IMR-90 (cell line): ENCODE measurements at regions not wholly inside any gene's neighbourhood (a gene's known extent, or its start where the extent isn't known, plus 50 kb on each side); places are given as distances from the start of the nearest gene placed in this dataset.

Experiments used
- ATAC-seq: fragments of 200-7000 bp; cut with Tn5 transposase; 2 replicates; pipeline ENCODE4 v1.9.1; 2020; ENCODE audit warnings: low read depth, mild to moderate bottlenecking, moderate library complexity
- BruUV-seq: library from RNA; stranded (reverse); fragments of 400-500 nt; replicated peaks from 2 replicates; lab custom pipeline; 2021; lab: Mats Ljungman, UMichigan
- CTCF ChIA-PET: fragments of 300-600 bp; formaldehyde crosslinking; extraction: SDS; loops from one replicate; lab custom pipeline; 2021; ENCODE audit warnings: antibody characterized with exemption; lab: Yijun Ruan, JAX
- POLR2A ChIA-PET: fragments of 300-600 bp; sonication (Branson Sonifier 250); formaldehyde crosslinking; loops from one replicate; lab custom pipeline; 2022; ENCODE audit warnings: antibody characterized with exemption; ENCODE audit not compliant: unreplicated experiment; lab: Charles Lee
- DNase-seq: peaks from one replicate; pipeline ENCODE4 v3.0.0; 2013
- H2AFZ ChIP-seq: replicated peaks from 2 replicates; pipeline ENCODE3; 2013; ENCODE audit warnings: low read length, mild to moderate bottlenecking; ENCODE audit not compliant: poor library complexity
- H2AK5ac ChIP-seq: 2 replicates; pipeline ENCODE4 v1.6.1; 2013; ENCODE audit warnings: low read depth, low read length, inconsistent platforms
- H2AK9ac ChIP-seq: replicated peaks from 2 replicates; pipeline ENCODE3; 2013; ENCODE audit warnings: mild to moderate bottlenecking, low read depth, low read length, moderate library complexity; ENCODE audit not compliant: poor library complexity
- H2BK120ac ChIP-seq: 2 replicates; pipeline ENCODE4 v1.6.1; 2013; ENCODE audit warnings: low read depth, low read length, inconsistent platforms
- H2BK15ac ChIP-seq: 3 replicates; pipeline ENCODE4 v1.6.1; 2013; ENCODE audit warnings: low read depth, low read length, inconsistent platforms
- H2BK20ac ChIP-seq: 2 replicates; pipeline ENCODE4 v1.6.1; 2013; ENCODE audit warnings: low read depth, mild to moderate bottlenecking, inconsistent platforms, low read length, moderate library complexity
- H2BK5ac ChIP-seq: 2 replicates; pipeline ENCODE4 v1.6.1; 2013; ENCODE audit warnings: mild to moderate bottlenecking, low read depth, low read length, inconsistent platforms; ENCODE audit not compliant: poor library complexity, severe bottlenecking
- H3K14ac ChIP-seq: replicated peaks from 2 replicates; pipeline ENCODE4 v1.6.1; 2013; ENCODE audit warnings: low read depth, low read length, inconsistent platforms
- H3K18ac ChIP-seq: 2 replicates; pipeline ENCODE4 v1.6.1; 2013; ENCODE audit warnings: low read depth, low read length, control low read depth
- H3K23ac ChIP-seq: 2 replicates; pipeline ENCODE4 v1.6.1; 2013; ENCODE audit warnings: low read depth, low read length, inconsistent platforms
- H3K27ac ChIP-seq: 2 replicates; pipeline ENCODE4 v1.5.1; 2013; ENCODE audit warnings: mild to moderate bottlenecking, control low read depth, low read length; ENCODE audit not compliant: insufficient read depth
- H3K27me3 ChIP-seq: 2 replicates; pipeline ENCODE4 v1.6.1; 2013; ENCODE audit warnings: low read length; ENCODE audit not compliant: control insufficient read depth, insufficient read depth
- H3K36me3 ChIP-seq: 2 replicates; pipeline ENCODE4 v1.6.1; 2013; ENCODE audit warnings: low read length, mixed read lengths; ENCODE audit not compliant: control insufficient read depth, insufficient read depth
- H3K4ac ChIP-seq: 2 replicates; pipeline ENCODE4 v1.6.1; 2013; ENCODE audit warnings: low read depth, low read length, inconsistent platforms
- H3K4me1 ChIP-seq: 2 replicates; pipeline ENCODE4 v1.6.1; 2013; ENCODE audit warnings: low read length, mixed read lengths; ENCODE audit not compliant: control insufficient read depth, insufficient read depth
- H3K4me2 ChIP-seq: 2 replicates; pipeline ENCODE4 v1.6.1; 2013; ENCODE audit warnings: low read depth, mild to moderate bottlenecking, control low read depth, low read length, moderate library complexity
- H3K4me3 ChIP-seq: 2 replicates; pipeline ENCODE4 v1.5.1; 2013; ENCODE audit warnings: low read depth, mild to moderate bottlenecking, control low read depth, low read length, moderate library complexity; ENCODE audit not compliant: insufficient read depth
- H3K56ac ChIP-seq: 2 replicates; pipeline ENCODE4 v1.6.1; 2013; ENCODE audit warnings: low read length, inconsistent platforms; ENCODE audit not compliant: insufficient read depth; ENCODE audit errors: extremely low read depth
- H3K79me1 ChIP-seq, 2 experiments: 2 replicates each; pipeline ENCODE4 v1.6.1; 2013; ENCODE audit warnings: low read length in 2 of 2, inconsistent platforms in 1 of 2, low read depth in 1 of 2
- H3K9ac ChIP-seq: 2 replicates; pipeline ENCODE4 v1.6.1; 2013; ENCODE audit warnings: low read depth, low read length, control low read depth
- H3K9me1 ChIP-seq: 2 replicates; pipeline ENCODE4 v1.6.1; 2013; ENCODE audit warnings: low read length, inconsistent platforms; ENCODE audit not compliant: insufficient read depth
- H3K9me3 ChIP-seq: 2 replicates; pipeline ENCODE4 v1.6.1; 2013; ENCODE audit warnings: low read length; ENCODE audit not compliant: control insufficient read depth, insufficient read depth
- H4K20me1 ChIP-seq: 2 replicates; pipeline ENCODE4 v1.6.1; 2013; ENCODE audit warnings: low read length, inconsistent platforms; ENCODE audit not compliant: insufficient read depth
- H4K5ac ChIP-seq: 2 replicates; pipeline ENCODE4 v1.6.1; 2013; ENCODE audit warnings: mild to moderate bottlenecking, low read depth, low read length, control low read depth
- H4K8ac ChIP-seq, 2 experiments: 2 replicates each; pipeline ENCODE4 v1.6.1; 2013; ENCODE audit warnings: low read depth in 2 of 2, low read length in 2 of 2, control low read depth in 1 of 2, inconsistent platforms in 1 of 2
- H4K91ac ChIP-seq: 2 replicates; pipeline ENCODE4 v1.6.1; 2013; ENCODE audit warnings: low read depth, low read length, inconsistent platforms; ENCODE audit not compliant: insufficient read depth
- BHLHE40 ChIP-seq: fragments of 150-350 bp; IDR thresholded peaks from 2 replicates; pipeline ENCODE4 v1.6.1; 2016; ENCODE audit warnings: mild to moderate bottlenecking, low read depth, low read length
- CEBPB ChIP-seq: IDR thresholded peaks from 2 replicates; pipeline ENCODE4 v1.6.1; 2012; ENCODE audit warnings: low read depth, low read length, improper control_type of control experiment
- CHD1 ChIP-seq: IDR thresholded peaks from 2 replicates; pipeline ENCODE4 v1.6.1; 2012; ENCODE audit warnings: low read depth, low read length, improper control_type of control experiment
- FOS ChIP-seq: fragments of 150-350 bp; IDR thresholded peaks from 2 replicates; pipeline ENCODE4 v1.6.1; 2016; ENCODE audit warnings: low read depth, low read length
- MAFK ChIP-seq: IDR thresholded peaks from 2 replicates; pipeline ENCODE4 v1.6.1; 2012; ENCODE audit warnings: low read depth, low read length, improper control_type of control experiment
- MAZ ChIP-seq: IDR thresholded peaks from 2 replicates; pipeline ENCODE4 v1.6.1; 2012; ENCODE audit warnings: low read depth, mild to moderate bottlenecking, low read length, improper control_type of control experiment, moderate library complexity, borderline replicate concordance
- MXI1 ChIP-seq: IDR thresholded peaks from 2 replicates; pipeline ENCODE4 v1.6.1; 2012; ENCODE audit warnings: low read depth, mild to moderate bottlenecking, low read length, moderate library complexity, borderline replicate concordance
- NFE2L2 ChIP-seq: fragments of 150-350 bp; IDR thresholded peaks from 2 replicates; pipeline ENCODE4 v1.6.1; 2016; ENCODE audit warnings: low read depth, mild to moderate bottlenecking, low read length
- POLR2A ChIP-seq: IDR thresholded peaks from 2 replicates; pipeline ENCODE4 v1.6.1; 2012; ENCODE audit warnings: mild to moderate bottlenecking, low read depth, low read length
- RAD21 ChIP-seq: IDR thresholded peaks from 2 replicates; pipeline ENCODE4 v1.6.1; 2012; ENCODE audit warnings: low read length, improper control_type of control experiment
- RCOR1 ChIP-seq: IDR thresholded peaks from 2 replicates; pipeline ENCODE4 v1.6.1; 2012; ENCODE audit warnings: mild to moderate bottlenecking, low read length, improper control_type of control experiment; ENCODE audit not compliant: insufficient replicate concordance
- RFX5 ChIP-seq: IDR thresholded peaks from 2 replicates; pipeline ENCODE4 v1.8.0; 2012; ENCODE audit warnings: low read depth, mild to moderate bottlenecking, low read length, moderate library complexity
- SMC3 ChIP-seq: fragments of 150-350 bp; IDR thresholded peaks from 2 replicates; pipeline ENCODE4 v1.6.1; 2016; ENCODE audit warnings: low read depth, mild to moderate bottlenecking, antibody characterized with exemption, low read length, moderate library complexity
- WGBS, 2 experiments: methylation state at CpG; one replicate each; pipeline versions ENCODE4 v1.1.5 to v1.1.7; 2013; ENCODE audit warnings: missing lambda C conversion rate in 2 of 2; ENCODE audit not compliant: insufficient read length in 1 of 2; ENCODE audit errors: extremely low coverage in 2 of 2; 5-methylcytosine and 5-hydroxymethylcytosine counted together
- dilution Hi-C: fragments of 300-500 bp; cut with HindIII; formaldehyde crosslinking; loops from one replicate; pipeline ENCODE4 v1.14.3; 2018; ENCODE audit warnings: low sequenced_read_pairs; ENCODE audit not compliant: unreplicated experiment
- in situ Hi-C: fragments of 300-500 bp; cut with MboI; formaldehyde crosslinking; loops from 3 replicates; pipeline ENCODE4 v1.14.3; 2019; ENCODE audit warnings: low sequenced_read_pairs, inconsistent platforms, mixed read lengths
- intact Hi-C: fragments of 100-400 bp; cut with micrococcal nuclease; formaldehyde crosslinking; loops from 2 replicates; pipeline ENCODE4 v1.10.0; 2022
- TF ChIP-seq, protein P1 (sequence below): conservative IDR thresholded peaks from 2 replicates; pipeline ENCODE4 v1.5.1; 2012; ENCODE audit warnings: mild to moderate bottlenecking, low read depth, low read length, improper control_type of control experiment
- TF ChIP-seq, protein P2 (sequence below): fragments of 150-350 bp; IDR thresholded peaks from 2 replicates; pipeline ENCODE4 v1.6.1; 2017; ENCODE audit warnings: mild to moderate bottlenecking, antibody characterized with exemption, low read length, low read depth
- TF ChIP-seq, protein P3 (sequence below): fragments of 150-350 bp; IDR thresholded peaks from 2 replicates; pipeline ENCODE4 v1.6.1; 2016; ENCODE audit warnings: low read depth, mild to moderate bottlenecking, low read length, moderate library complexity, borderline replicate concordance

DNA sequence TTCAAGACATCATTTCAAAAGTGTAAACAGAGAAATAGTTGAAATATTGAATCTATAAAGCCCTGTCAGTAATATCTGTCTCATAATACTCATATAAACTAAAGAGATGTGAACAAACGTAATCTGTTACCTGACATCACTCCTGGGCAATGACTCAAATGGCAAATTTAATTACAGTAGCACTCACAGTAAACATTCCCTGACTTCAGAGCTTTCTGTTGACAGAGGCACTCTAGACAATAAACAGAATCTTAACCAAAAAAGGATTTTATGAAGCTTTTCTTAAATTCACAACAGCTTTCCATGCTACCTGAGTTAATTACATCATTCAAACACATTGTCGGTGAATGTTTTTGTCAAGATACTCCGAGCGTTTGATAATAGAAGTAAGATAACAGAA lies 128.1 kb upstream of the PDE1A start:
- H2AK9ac ChIP-seq = no peak overlapping the region
- 75% methylated on average over 1 of the region's 4 CpGs; no CpG with 5 or more reads in 1 of the 2 experiments for WGBS, 2 experiments
- no peak overlapping the region for H4K91ac ChIP-seq
- no peak overlapping the region for H3K27ac ChIP-seq
- no peaks in the 10 kb centered on the region for H3K36me3 ChIP-seq
- TF ChIP-seq MXI1 (no peak), RAD21 (no peak), MAZ (no peak), BHLHE40 (no peak), NFE2L2 (no peak), POLR2A (no peak), RCOR1 (no peak), RFX5 (no peak), FOS (no peak), CHD1 (no peak), SMC3 (no peak), CEBPB (no peak), MAFK (no peak)
- TF ChIP-seq, protein P1, sequence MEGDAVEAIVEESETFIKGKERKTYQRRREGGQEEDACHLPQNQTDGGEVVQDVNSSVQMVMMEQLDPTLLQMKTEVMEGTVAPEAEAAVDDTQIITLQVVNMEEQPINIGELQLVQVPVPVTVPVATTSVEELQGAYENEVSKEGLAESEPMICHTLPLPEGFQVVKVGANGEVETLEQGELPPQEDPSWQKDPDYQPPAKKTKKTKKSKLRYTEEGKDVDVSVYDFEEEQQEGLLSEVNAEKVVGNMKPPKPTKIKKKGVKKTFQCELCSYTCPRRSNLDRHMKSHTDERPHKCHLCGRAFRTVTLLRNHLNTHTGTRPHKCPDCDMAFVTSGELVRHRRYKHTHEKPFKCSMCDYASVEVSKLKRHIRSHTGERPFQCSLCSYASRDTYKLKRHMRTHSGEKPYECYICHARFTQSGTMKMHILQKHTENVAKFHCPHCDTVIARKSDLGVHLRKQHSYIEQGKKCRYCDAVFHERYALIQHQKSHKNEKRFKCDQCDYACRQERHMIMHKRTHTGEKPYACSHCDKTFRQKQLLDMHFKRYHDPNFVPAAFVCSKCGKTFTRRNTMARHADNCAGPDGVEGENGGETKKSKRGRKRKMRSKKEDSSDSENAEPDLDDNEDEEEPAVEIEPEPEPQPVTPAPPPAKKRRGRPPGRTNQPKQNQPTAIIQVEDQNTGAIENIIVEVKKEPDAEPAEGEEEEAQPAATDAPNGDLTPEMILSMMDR = no peak
- TF ChIP-seq, protein P2, sequence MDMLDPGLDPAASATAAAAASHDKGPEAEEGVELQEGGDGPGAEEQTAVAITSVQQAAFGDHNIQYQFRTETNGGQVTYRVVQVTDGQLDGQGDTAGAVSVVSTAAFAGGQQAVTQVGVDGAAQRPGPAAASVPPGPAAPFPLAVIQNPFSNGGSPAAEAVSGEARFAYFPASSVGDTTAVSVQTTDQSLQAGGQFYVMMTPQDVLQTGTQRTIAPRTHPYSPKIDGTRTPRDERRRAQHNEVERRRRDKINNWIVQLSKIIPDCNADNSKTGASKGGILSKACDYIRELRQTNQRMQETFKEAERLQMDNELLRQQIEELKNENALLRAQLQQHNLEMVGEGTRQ = no peak
- TF ChIP-seq, protein P3, sequence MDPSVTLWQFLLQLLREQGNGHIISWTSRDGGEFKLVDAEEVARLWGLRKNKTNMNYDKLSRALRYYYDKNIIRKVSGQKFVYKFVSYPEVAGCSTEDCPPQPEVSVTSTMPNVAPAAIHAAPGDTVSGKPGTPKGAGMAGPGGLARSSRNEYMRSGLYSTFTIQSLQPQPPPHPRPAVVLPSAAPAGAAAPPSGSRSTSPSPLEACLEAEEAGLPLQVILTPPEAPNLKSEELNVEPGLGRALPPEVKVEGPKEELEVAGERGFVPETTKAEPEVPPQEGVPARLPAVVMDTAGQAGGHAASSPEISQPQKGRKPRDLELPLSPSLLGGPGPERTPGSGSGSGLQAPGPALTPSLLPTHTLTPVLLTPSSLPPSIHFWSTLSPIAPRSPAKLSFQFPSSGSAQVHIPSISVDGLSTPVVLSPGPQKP = no peak
- no peak overlapping the region for H3K9ac ChIP-seq
- no peak overlapping the region for H2BK20ac ChIP-seq
- H3K9me1 ChIP-seq = no peaks in the 10 kb centered on the region
- H3K79me1 ChIP-seq = no peaks in the 10 kb centered on the region
- POLR2A ChIA-PET = no interaction called here
- no peak overlapping the region for H4K8ac ChIP-seq
- no peak overlapping the region for H3K4me2 ChIP-seq
- H2BK5ac ChIP-seq = no peak overlapping the region
- no peak overlapping the region for H3K4me3 ChIP-seq
- no peak overlapping the region for H3K4ac ChIP-seq
- H3K23ac ChIP-seq = no peak overlapping the region
- peaks cover 2% of the 10 kb centered on the region; the same call in 1 of the 2 replicates for H3K4me1 ChIP-seq
- H3K27me3 ChIP-seq = no peaks in the 10 kb centered on the region
- no peak overlapping the region for H2BK15ac ChIP-seq
- H4K20me1 ChIP-seq = no peaks in the 10 kb centered on the region
- no peak overlapping the region for H2AFZ ChIP-seq
- CTCF ChIA-PET = no interaction called here
- dilution Hi-C loops (no loop called here), intact Hi-C loops (no loop called here), in situ Hi-C loops (no loop called here)
- H3K56ac ChIP-seq = no peak overlapping the region
- H2BK120ac ChIP-seq = no peak overlapping the region
- DNase-seq (no peak), ATAC-seq (no peak)
- no peak overlapping the region for H3K18ac ChIP-seq
- no peak overlapping the region for H2AK5ac ChIP-seq
- H3K14ac ChIP-seq = no peak overlapping the region
- no TSS peak for BruUV-seq
- H3K9me3 ChIP-seq = no peaks in the 10 kb centered on the region
- H4K5ac ChIP-seq = no peak overlapping the region
